Duodenal mucosa (tissue), 2 donors: ENCODE measurements at regions not wholly inside any gene's neighbourhood (a gene's known extent, or its start where the extent isn't known, plus 50 kb on each side); places are given as distances from the start of the nearest gene placed in this dataset.

ENCODE experiments used
- H3K27ac ChIP-seq: one replicate; pipeline ENCODE4 v1.7.0; 2013; ENCODE audit warnings: low read depth, low read length
- H3K27me3 ChIP-seq, 2 donors: one replicate each; pipeline ENCODE4 v1.7.0; 2013; ENCODE audit warnings: low read length in 2 of 2, control low read depth in 1 of 2; ENCODE audit not compliant: insufficient read depth in 2 of 2, control insufficient read depth in 1 of 2
- H3K36me3 ChIP-seq, 2 donors: one replicate each; pipeline ENCODE4 v1.7.0; 2013; ENCODE audit warnings: low read length in 2 of 2, control low read depth in 1 of 2; ENCODE audit not compliant: insufficient read depth in 2 of 2, control insufficient read depth in 1 of 2
- H3K4me1 ChIP-seq, 2 donors: one replicate each; pipeline ENCODE4 v1.7.0; 2013; ENCODE audit warnings: low read length in 2 of 2, control low read depth in 1 of 2; ENCODE audit not compliant: insufficient read depth in 2 of 2, control insufficient read depth in 1 of 2
- H3K4me3 ChIP-seq, 2 donors: one replicate each; pipeline ENCODE4 v1.7.0; 2013; ENCODE audit warnings: low read length in 2 of 2, low read depth in 1 of 2
- H3K9ac ChIP-seq, 2 donors: one replicate each; pipeline ENCODE4 v1.7.0; 2013; ENCODE audit warnings: low read length in 2 of 2, low read depth in 1 of 2
- H3K9me3 ChIP-seq, 2 donors: one replicate each; pipeline ENCODE4 v1.7.0; 2013; ENCODE audit warnings: low read length in 2 of 2, control low read depth in 1 of 2; ENCODE audit not compliant: control insufficient read depth in 1 of 2

- Histone ChIP-seq H3K27me3 (peaks cover 0 to 3% of the 10 kb centered on the region in 2 donors), H3K36me3 (no peaks in the 10 kb centered on the region), H3K9ac (no peak overlapping the region), H3K4me1 (no peaks in the 10 kb centered on the region), H3K4me3 (no peak overlapping the region), H3K27ac (no peak overlapping the region), H3K9me3 (peaks cover 9 to 11% of the 10 kb centered on the region in 2 donors)
Observed at GRCh38 chr19:33898062-33898677, 101.5 kb downstream of the KCTD15 start.

- H3K27me3 ChIP-seq, result peaks cover 7 to 10% of the 10 kb centered on the region in 2 donors
- H3K27ac ChIP-seq, result no peak overlapping the region
- H3K9me3 ChIP-seq, result peaks cover 9 to 11% of the 10 kb centered on the region in 2 donors
- peaks cover 0 to 5% of the 10 kb centered on the region in 2 donors for H3K4me1 ChIP-seq
- no peak overlapping the region for H3K4me3 ChIP-seq
- no peak overlapping the region for H3K9ac ChIP-seq
- H3K36me3 ChIP-seq, result no peaks in the 10 kb centered on the region
Observed at GRCh38 chr19:33900817-33901216, 104.1 kb downstream of the KCTD15 start.

- Histone ChIP-seq H3K9me3 (peaks cover 9 to 11% of the 10 kb centered on the region in 2 donors), H3K27me3 (peaks cover 13 to 15% of the 10 kb centered on the region in 2 donors)
Observed at GRCh38 chr19:33902395-33902794, 105.7 kb downstream of the KCTD15 start.

GRCh38 chr19:33902802-33903488 lies 106.3 kb downstream of the KCTD15 start:
- Histone ChIP-seq H3K4me1 (peaks cover 0 to 5% of the 10 kb centered on the region in 2 donors), H3K27ac (no peak overlapping the region), H3K9me3 (peaks cover 8 to 9% of the 10 kb centered on the region in 2 donors), H3K27me3 (peaks cover 15 to 17% of the 10 kb centered on the region in 2 donors), H3K9ac (no peak overlapping the region), H3K36me3 (no peaks in the 10 kb centered on the region), H3K4me3 (no peak overlapping the region)

More at GRCh38 chr19:33902395-33902794, 105.7 kb downstream of the KCTD15 start:
- Histone ChIP-seq H3K9ac (no peak overlapping the region), H3K36me3 (no peaks in the 10 kb centered on the region), H3K4me3 (no peak overlapping the region), H3K4me1 (peaks cover 0 to 5% of the 10 kb centered on the region in 2 donors), H3K27ac (no peak overlapping the region)

GRCh38 chr19:33903489-33903850 lies 106.8 kb downstream of the KCTD15 start:
- peaks cover 4 to 6% of the 10 kb centered on the region in 2 donors for H3K9me3 ChIP-seq
- H3K27ac ChIP-seq, result no peak overlapping the region
- peaks cover 15 to 20% of the 10 kb centered on the region in 2 donors for H3K27me3 ChIP-seq
- H3K9ac ChIP-seq, result no peak overlapping the region
- H3K4me1 ChIP-seq, result peaks cover 0 to 5% of the 10 kb centered on the region in 2 donors
- no peak overlapping the region for H3K4me3 ChIP-seq
- H3K36me3 ChIP-seq, result no peaks in the 10 kb centered on the region

GRCh38 chr19:33904681-33905080 lies 108.0 kb downstream of the KCTD15 start:
- H3K27me3 ChIP-seq, result peaks cover 15 to 20% of the 10 kb centered on the region in 2 donors
- no peak overlapping the region for H3K27ac ChIP-seq

GRCh38 chr19:33905473-33905936 lies 108.8 kb downstream of the KCTD15 start:
- no peaks in the 10 kb centered on the region for H3K36me3 ChIP-seq
- peaks cover 0 to 5% of the 10 kb centered on the region in 2 donors for H3K4me1 ChIP-seq
- H3K9me3 ChIP-seq, result no peaks in the 10 kb centered on the region
- peaks cover 15 to 20% of the 10 kb centered on the region in 2 donors for H3K27me3 ChIP-seq
- H3K27ac ChIP-seq, result peak overlapping the region; percentile 50
- H3K4me3 ChIP-seq, result peak overlapping the region; percentile 61
- H3K9ac ChIP-seq, result peak overlapping the region; percentile 38 to 56

More at GRCh38 chr19:33904681-33905080, 108.0 kb downstream of the KCTD15 start:
- Histone ChIP-seq H3K4me1 (peaks cover 0 to 5% of the 10 kb centered on the region in 2 donors), H3K36me3 (no peaks in the 10 kb centered on the region), H3K4me3 (no peak overlapping the region), H3K9ac (no peak overlapping the region), H3K9me3 (no peaks in the 10 kb centered on the region)

- Histone ChIP-seq H3K4me3 (peak overlapping the region; percentile 61), H3K9me3 (no peaks in the 10 kb centered on the region), H3K4me1 (peaks cover 0 to 5% of the 10 kb centered on the region in 2 donors), H3K27me3 (peaks cover 12 to 20% of the 10 kb centered on the region in 2 donors), H3K36me3 (no peaks in the 10 kb centered on the region), H3K9ac (peak overlapping the region; percentile 38 to 56), H3K27ac (peak overlapping the region; percentile 50)
Observed at GRCh38 chr19:33905937-33906577, 109.4 kb downstream of the KCTD15 start.

GRCh38 chr19:33906578-33907335 lies 110.1 kb downstream of the KCTD15 start:
- H3K27me3 ChIP-seq, result peaks cover 12 to 20% of the 10 kb centered on the region in 2 donors
- H3K27ac ChIP-seq, result no peak overlapping the region
- H3K9me3 ChIP-seq, result no peaks in the 10 kb centered on the region
- peaks cover 0 to 5% of the 10 kb centered on the region in 2 donors for H3K4me1 ChIP-seq
- H3K4me3 ChIP-seq, result peak overlapping the region; percentile 40 to 47
- no peaks in the 10 kb centered on the region for H3K36me3 ChIP-seq
- H3K9ac ChIP-seq, result no peak overlapping the region
